ENCODE measurements at regions not wholly inside any gene's neighbourhood (a gene's known extent, or its start where the extent isn't known, plus 50 kb on each side); places are given as distances from the start of the nearest gene placed in this dataset.

DNA sequence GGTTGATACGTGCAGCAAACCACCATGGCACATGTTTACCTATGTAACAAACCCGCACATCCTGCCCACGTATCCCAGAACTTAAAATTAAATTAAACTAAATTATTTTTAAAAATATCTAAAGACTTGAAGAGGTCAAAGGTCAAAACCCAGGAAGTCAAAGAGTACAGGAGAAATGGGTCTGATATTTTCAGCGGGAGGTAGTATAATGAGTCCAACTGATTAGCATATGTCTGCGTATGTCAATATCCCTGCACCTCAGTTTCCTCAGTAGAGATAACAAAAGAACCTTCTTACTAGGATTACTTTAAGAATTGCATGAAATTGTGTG lies 133.0 kb downstream of the TMEM26 start:
- TF ChIP-seq, protein P1, sequence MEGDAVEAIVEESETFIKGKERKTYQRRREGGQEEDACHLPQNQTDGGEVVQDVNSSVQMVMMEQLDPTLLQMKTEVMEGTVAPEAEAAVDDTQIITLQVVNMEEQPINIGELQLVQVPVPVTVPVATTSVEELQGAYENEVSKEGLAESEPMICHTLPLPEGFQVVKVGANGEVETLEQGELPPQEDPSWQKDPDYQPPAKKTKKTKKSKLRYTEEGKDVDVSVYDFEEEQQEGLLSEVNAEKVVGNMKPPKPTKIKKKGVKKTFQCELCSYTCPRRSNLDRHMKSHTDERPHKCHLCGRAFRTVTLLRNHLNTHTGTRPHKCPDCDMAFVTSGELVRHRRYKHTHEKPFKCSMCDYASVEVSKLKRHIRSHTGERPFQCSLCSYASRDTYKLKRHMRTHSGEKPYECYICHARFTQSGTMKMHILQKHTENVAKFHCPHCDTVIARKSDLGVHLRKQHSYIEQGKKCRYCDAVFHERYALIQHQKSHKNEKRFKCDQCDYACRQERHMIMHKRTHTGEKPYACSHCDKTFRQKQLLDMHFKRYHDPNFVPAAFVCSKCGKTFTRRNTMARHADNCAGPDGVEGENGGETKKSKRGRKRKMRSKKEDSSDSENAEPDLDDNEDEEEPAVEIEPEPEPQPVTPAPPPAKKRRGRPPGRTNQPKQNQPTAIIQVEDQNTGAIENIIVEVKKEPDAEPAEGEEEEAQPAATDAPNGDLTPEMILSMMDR (conservative IDR thresholded peaks at IDR 0.05 in 1 of 2, IDR thresholded peaks at IDR 0.05 in 1 of 2; ENCODE audit: low read depth in 1 of 2, low read length in 2 of 2) = no peak
- TF ChIP-seq EZH2 (IDR thresholded peaks at IDR 0.05; ENCODE audit: low read length, missing control alignments) = no peak

All from fibroblast of lung (primary cell).